ENCODE measurements at regions not wholly inside any gene's neighbourhood (a gene's known extent, or its start where the extent isn't known, plus 50 kb on each side); places are given as distances from the start of the nearest gene placed in this dataset.
"Not testable (repeated sequence)": the region's sequence is repeated elsewhere in the genome, so short reads cannot be mapped to it uniquely, and the experiment has no call there.

DNA sequence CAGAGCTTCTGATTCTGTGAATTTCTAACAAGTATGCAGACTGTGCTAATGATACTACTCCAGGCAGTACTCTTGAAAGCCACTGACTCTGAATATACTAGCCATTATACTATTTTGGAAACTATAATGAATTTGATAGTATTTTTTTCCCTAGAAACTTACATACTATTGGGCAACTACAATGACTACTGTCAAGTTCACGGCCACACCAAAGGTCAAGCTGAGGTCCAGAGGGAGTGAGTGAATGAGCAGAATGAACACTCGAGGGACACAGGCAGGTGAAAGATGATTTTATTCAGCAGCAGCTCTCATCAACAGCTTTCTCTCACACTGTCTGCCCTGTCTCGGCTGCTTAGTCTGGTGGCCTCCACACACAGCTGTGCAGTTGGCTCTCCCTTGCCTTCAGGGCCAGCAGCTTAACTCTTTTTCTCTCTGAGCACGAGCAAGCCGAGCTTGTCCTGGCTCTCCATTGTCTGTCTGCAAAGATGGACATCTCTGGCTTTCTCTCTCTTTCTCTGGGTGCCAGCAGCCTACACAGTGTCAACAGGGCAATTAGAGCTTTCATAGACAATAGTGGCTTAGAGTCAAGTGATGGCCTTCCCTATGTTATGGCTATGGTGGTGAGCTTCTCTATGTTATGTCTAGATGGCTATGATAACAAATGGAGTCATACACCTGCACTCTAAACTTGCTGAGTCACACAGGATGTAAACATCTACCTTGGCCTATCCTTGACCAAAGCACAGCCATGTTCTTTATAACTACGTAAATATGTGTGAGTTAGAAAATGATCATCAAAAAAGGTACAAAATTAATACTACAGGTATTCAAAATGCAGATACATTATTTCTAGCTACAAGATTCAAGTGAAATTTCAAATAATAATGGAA lies 362.4 kb downstream of the CGGBP1 start:
- H3K4me3 ChIP-seq (ENCODE audit: low read length): no peak overlapping the region
- H3K27me3 ChIP-seq (ENCODE audit: control insufficient read depth, insufficient read depth, low read length): no peaks in the 10 kb centered on the region
- 37% methylated on average over 3 of the region's 6 CpGs for WGBS (ENCODE audit: insufficient coverage)
- no peaks in the 10 kb centered on the region for H3K9me3 ChIP-seq (replicated peaks; ENCODE audit: control insufficient read depth, low read depth, low read length)
- H3K27ac ChIP-seq (ENCODE audit: low read length): no peak overlapping the region
- DNase-seq: peak; percentile 46
- H3K36me3 ChIP-seq (ENCODE audit: control insufficient read depth, insufficient read depth, low read length): no peaks in the 10 kb centered on the region
- no peaks in the 10 kb centered on the region for H3K4me1 ChIP-seq (ENCODE audit: control insufficient read depth, insufficient read depth, low read length)

GRCh38 chr3:87694678-87695077 lies 364.1 kb downstream of the CGGBP1 start:
- peak; percentile 24 for DNase-seq
- no peak overlapping the region for H3K27ac ChIP-seq (ENCODE audit: low read length)
- no peaks in the 10 kb centered on the region for H3K27me3 ChIP-seq (ENCODE audit: control insufficient read depth, insufficient read depth, low read length)
- no CpG with 5 or more reads among the region's 2 CpGs for WGBS (ENCODE audit: insufficient coverage)
- H3K4me1 ChIP-seq (ENCODE audit: control insufficient read depth, insufficient read depth, low read length): no peaks in the 10 kb centered on the region
- H3K36me3 ChIP-seq (ENCODE audit: control insufficient read depth, insufficient read depth, low read length): no peaks in the 10 kb centered on the region
- H3K9me3 ChIP-seq (replicated peaks; ENCODE audit: control insufficient read depth, low read depth, low read length): no peaks in the 10 kb centered on the region
- no peak overlapping the region for H3K4me3 ChIP-seq (ENCODE audit: low read length)

GRCh38 chr3:87691109-87691508 lies 367.7 kb downstream of the CGGBP1 start:
- Histone ChIP-seq H3K27me3 (ENCODE audit: control insufficient read depth, insufficient read depth, low read length) (no peaks in the 10 kb centered on the region), H3K4me1 (ENCODE audit: control insufficient read depth, insufficient read depth, low read length) (no peaks in the 10 kb centered on the region), H3K9me3 (replicated peaks; ENCODE audit: control insufficient read depth, low read depth, low read length) (no peaks in the 10 kb centered on the region), H3K4me3 (ENCODE audit: low read length) (no peak overlapping the region), H3K27ac (ENCODE audit: low read length) (no peak overlapping the region), H3K36me3 (ENCODE audit: control insufficient read depth, insufficient read depth, low read length) (no peaks in the 10 kb centered on the region)
- 100% methylated on average over 1 of the region's 5 CpGs for WGBS (ENCODE audit: insufficient coverage)
- no peak for DNase-seq

DNA sequence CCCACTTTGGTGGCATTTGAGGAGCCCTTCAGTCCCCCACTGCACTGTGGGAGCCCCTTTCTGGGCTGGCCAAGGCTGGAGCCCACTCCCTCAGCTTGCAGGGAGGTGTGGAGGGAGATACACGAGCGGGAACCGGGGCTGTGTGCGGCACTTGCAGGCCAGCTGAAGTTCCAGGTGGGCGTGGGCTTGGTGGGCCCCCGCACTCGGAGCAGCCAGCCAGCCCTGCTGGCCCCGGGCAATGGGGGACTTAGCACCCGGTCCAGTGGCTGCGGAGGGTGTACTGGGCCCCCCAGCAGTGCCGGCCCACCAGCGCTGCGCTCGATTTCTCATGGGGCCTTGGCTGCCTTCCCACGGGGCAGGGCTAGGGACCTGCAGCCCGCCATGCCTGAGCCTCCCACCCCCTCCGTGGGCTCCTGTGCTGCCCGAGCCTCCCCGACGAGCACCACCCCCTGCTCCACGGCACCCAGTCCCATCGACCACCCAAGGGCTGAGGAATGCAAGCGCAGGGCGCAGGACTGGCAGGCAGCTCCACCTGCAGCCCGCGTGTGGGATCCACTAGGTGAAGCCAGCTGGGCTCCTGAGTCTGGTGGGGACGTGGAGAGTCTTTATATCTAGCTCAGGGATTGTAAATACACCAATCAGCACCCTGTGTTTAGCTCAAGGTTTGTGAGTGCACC lies 379.7 kb downstream of the CGGBP1 start:
- H3K27ac ChIP-seq (ENCODE audit: low read length); H3K4me3 ChIP-seq (ENCODE audit: low read length); DNase-seq; H3K9me3 ChIP-seq (replicated peaks; ENCODE audit: control insufficient read depth, low read depth, low read length); H3K36me3 ChIP-seq (ENCODE audit: control insufficient read depth, insufficient read depth, low read length); H3K4me1 ChIP-seq (ENCODE audit: control insufficient read depth, insufficient read depth, low read length); H3K27me3 ChIP-seq (ENCODE audit: control insufficient read depth, insufficient read depth, low read length): not testable (repeated sequence)
- 92% methylated on average over 16 of the region's 27 CpGs for WGBS (ENCODE audit: insufficient coverage)

DNA sequence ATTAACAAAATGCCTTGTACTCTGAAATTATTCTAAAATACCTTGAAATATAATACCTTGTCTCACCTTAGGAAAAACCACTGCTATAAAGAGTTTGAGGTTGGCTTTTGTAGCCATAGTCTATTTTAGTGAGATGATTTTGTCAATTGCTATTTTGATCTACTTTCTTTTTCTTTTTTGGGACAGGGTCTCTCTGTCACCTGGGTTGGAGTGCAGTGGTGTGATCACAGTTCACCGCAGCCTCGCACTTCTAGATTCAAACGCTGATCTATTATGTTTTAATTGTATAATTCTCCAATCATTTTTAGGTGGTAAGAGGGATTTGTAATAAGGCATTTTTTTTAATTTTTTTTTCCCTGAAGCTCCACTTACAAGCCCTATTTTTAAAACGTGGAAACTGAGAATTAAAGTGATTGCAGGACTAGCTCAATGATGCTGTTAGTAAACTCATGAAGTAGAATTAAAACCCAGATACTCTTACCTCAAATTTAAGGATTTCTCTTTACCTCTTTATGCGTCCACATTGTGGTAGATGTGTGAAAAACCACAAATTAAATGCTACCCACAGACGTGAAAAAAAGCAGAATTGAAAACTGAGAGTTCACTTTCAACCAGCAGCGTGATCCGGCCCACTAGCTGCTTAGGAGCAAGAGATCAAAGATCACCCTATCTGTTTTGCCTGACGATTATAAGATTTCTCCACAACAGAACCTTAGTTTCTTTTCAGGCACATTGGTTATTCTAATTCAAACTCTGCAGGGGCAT lies 384.2 kb downstream of the CGGBP1 start:
- Histone ChIP-seq H3K27me3 (ENCODE audit: control insufficient read depth, insufficient read depth, low read length) (no peaks in the 10 kb centered on the region), H3K36me3 (ENCODE audit: control insufficient read depth, insufficient read depth, low read length) (no peaks in the 10 kb centered on the region), H3K27ac (ENCODE audit: low read length) (no peak overlapping the region), H3K9me3 (replicated peaks; ENCODE audit: control insufficient read depth, low read depth, low read length) (no peaks in the 10 kb centered on the region), H3K4me3 (ENCODE audit: low read length) (no peak overlapping the region), H3K4me1 (ENCODE audit: control insufficient read depth, insufficient read depth, low read length) (no peaks in the 10 kb centered on the region)
- no peak for DNase-seq
- WGBS (ENCODE audit: insufficient coverage): 75% methylated on average over 4 of the region's 9 CpGs

- H3K36me3 ChIP-seq (ENCODE audit: control insufficient read depth, insufficient read depth, low read length): no peaks in the 10 kb centered on the region
- no peak overlapping the region for H3K27ac ChIP-seq (ENCODE audit: low read length)
- no CpG with 5 or more reads among the region's 4 CpGs for WGBS (ENCODE audit: insufficient coverage)
- H3K9me3 ChIP-seq (replicated peaks; ENCODE audit: control insufficient read depth, low read depth, low read length): no peaks in the 10 kb centered on the region
- no peak for DNase-seq
- H3K4me3 ChIP-seq (ENCODE audit: low read length): no peak overlapping the region
- H3K4me1 ChIP-seq (ENCODE audit: control insufficient read depth, insufficient read depth, low read length): no peaks in the 10 kb centered on the region
- no peaks in the 10 kb centered on the region for H3K27me3 ChIP-seq (ENCODE audit: control insufficient read depth, insufficient read depth, low read length)
Observed at GRCh38 chr3:87673132-87673531, 385.7 kb downstream of the CGGBP1 start.

- no CpG with 5 or more reads among the region's 2 CpGs for WGBS (ENCODE audit: insufficient coverage)
- no peaks in the 10 kb centered on the region for H3K36me3 ChIP-seq (ENCODE audit: control insufficient read depth, insufficient read depth, low read length)
Observed at GRCh38 chr3:87654184-87654583, 377.8 kb upstream of the POU1F1 start.

GRCh38 chr3:87653138-87653537 lies 376.8 kb upstream of the POU1F1 start:
- not testable (repeated sequence) for H3K27ac ChIP-seq (ENCODE audit: low read length); H3K4me3 ChIP-seq (ENCODE audit: low read length); H3K4me1 ChIP-seq (ENCODE audit: control insufficient read depth, insufficient read depth, low read length); H3K9me3 ChIP-seq (replicated peaks; ENCODE audit: control insufficient read depth, low read depth, low read length); H3K36me3 ChIP-seq (ENCODE audit: control insufficient read depth, insufficient read depth, low read length); DNase-seq; H3K27me3 ChIP-seq (ENCODE audit: control insufficient read depth, insufficient read depth, low read length)
- no CpG with 5 or more reads among the region's 3 CpGs for WGBS (ENCODE audit: insufficient coverage)

More at GRCh38 chr3:87654184-87654583, 377.8 kb upstream of the POU1F1 start:
- H3K27ac ChIP-seq (ENCODE audit: low read length): no peak overlapping the region
- no peaks in the 10 kb centered on the region for H3K9me3 ChIP-seq (replicated peaks; ENCODE audit: control insufficient read depth, low read depth, low read length)
- no peak overlapping the region for H3K4me3 ChIP-seq (ENCODE audit: low read length)
- H3K27me3 ChIP-seq (ENCODE audit: control insufficient read depth, insufficient read depth, low read length): no peaks in the 10 kb centered on the region
- H3K4me1 ChIP-seq (ENCODE audit: control insufficient read depth, insufficient read depth, low read length): no peaks in the 10 kb centered on the region
- DNase-seq: no peak

DNA sequence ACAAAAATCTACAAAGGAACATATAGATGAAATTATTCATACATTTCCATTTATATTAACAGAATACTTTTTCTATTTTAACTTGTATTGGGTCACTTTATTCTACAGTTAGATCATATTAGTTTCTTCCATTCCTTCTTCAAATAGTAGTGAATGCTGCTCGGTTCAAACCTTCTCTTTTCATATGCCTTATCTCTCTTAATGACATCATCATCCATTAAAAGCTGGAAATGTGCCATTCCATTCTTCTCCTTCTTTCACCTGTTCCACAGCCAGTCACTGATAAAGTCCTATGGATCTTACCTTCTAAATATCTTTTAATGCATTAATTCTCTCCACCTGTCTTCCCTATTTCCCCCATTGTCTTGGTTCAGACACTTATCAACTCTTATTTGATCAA lies 358.0 kb upstream of the POU1F1 start:
- no peaks in the 10 kb centered on the region for H3K4me1 ChIP-seq (ENCODE audit: control insufficient read depth, insufficient read depth, low read length)
- DNase-seq: no peak

DNA sequence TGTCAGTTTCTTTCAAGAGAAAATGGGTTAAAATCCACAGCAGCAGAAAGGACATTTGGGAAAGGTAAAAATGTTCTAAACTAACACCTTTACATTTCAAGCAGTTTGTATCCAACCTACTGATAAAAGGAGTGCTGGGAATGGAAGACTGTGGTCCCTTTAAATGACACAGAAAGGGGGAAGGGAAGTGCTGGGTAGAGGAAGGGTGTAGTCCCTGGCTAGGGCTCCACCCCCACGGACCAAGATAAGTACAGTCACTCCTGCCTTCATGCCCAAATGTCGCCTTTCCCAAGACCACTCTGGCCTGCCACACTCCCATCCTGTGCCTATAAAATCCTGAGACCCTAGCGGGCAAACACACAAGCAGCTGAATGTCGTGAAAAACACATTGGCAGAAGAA lies 350.9 kb upstream of the POU1F1 start:
- no peaks in the 10 kb centered on the region for H3K27me3 ChIP-seq (ENCODE audit: control insufficient read depth, insufficient read depth, low read length)

More for the DNA sequence above, 358.0 kb upstream of the POU1F1 start:
- Histone ChIP-seq H3K9me3 (replicated peaks; ENCODE audit: control insufficient read depth, low read depth, low read length) (no peaks in the 10 kb centered on the region), H3K27ac (ENCODE audit: low read length) (no peak overlapping the region), H3K27me3 (ENCODE audit: control insufficient read depth, insufficient read depth, low read length) (no peaks in the 10 kb centered on the region), H3K4me3 (ENCODE audit: low read length) (no peak overlapping the region), H3K36me3 (ENCODE audit: control insufficient read depth, insufficient read depth, low read length) (no peaks in the 10 kb centered on the region)
- 86% methylated on average over 1 of the region's 1 CpG for WGBS (ENCODE audit: insufficient coverage)

More for the DNA sequence above, 350.9 kb upstream of the POU1F1 start:
- DNase-seq: no peak
- WGBS (ENCODE audit: insufficient coverage): 74% methylated on average over 3 of the region's 4 CpGs
- Histone ChIP-seq H3K4me1 (ENCODE audit: control insufficient read depth, insufficient read depth, low read length) (no peaks in the 10 kb centered on the region), H3K9me3 (replicated peaks; ENCODE audit: control insufficient read depth, low read depth, low read length) (no peaks in the 10 kb centered on the region), H3K4me3 (ENCODE audit: low read length) (no peak overlapping the region), H3K27ac (ENCODE audit: low read length) (no peak overlapping the region), H3K36me3 (ENCODE audit: control insufficient read depth, insufficient read depth, low read length) (no peaks in the 10 kb centered on the region)
